OCI-LY3 (cell line): ENCODE measurements at regions not wholly inside any gene's neighbourhood (a gene's known extent, or its start where the extent isn't known, plus 50 kb on each side); places are given as distances from the start of the nearest gene placed in this dataset.

Source experiments
- CTCF ChIP-seq: fragments of 200-600, 300-600 bp; sonication (generic); IDR thresholded peaks from 2 replicates; pipeline ENCODE4 v1.5.1; 2014; ENCODE audit warnings: antibody characterized with exemption, low read length, low read depth
- EZH2phosphoT487 ChIP-seq: fragments of 200-600 bp; shearing (Covaris generic); IDR thresholded peaks from 2 replicates; pipeline ENCODE4 v1.6.1; 2018; ENCODE audit warnings: antibody characterized with exemption, mixed run types, low read depth

- no peak for TF ChIP-seq CTCF
- no peak for TF ChIP-seq EZH2phosphoT487
Measured at GRCh38 chr5:136584474-136584873, 219.1 kb upstream of the TRPC7 start.
